ENCODE measurements at regions not wholly inside any gene's neighbourhood (a gene's known extent, or its start where the extent isn't known, plus 50 kb on each side); places are given as distances from the start of the nearest gene placed in this dataset.
A peak's percentile ranks its signal among the peaks of the same experiment; 100 is the strongest.

DNA sequence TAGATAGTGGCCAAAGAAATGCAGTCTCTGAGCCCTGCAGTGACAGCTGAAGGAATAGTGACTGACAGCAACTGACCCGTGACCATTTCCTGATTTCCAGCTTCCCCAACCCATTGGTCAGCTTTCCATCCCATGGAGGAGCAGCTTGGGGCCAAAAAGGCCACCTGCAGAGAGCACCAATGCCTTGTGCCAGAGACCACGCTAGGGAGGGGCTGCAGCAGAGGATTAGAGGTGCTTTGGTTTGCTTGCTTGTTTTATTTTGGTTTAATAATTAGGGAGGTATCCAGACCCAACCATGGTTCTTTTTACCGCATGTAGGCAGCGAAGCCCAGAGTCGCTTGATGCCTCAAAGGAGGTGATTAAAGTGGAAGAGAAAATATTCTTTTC lies 61.3 kb upstream of the SIAH1 start:
- no peaks in the 10 kb centered on the region for H4K20me1 ChIP-seq (ENCODE audit: insufficient read depth, low read length)
- no peaks in the 10 kb centered on the region for H3K9me3 ChIP-seq (ENCODE audit: low read depth, low read length)
- no peaks in the 10 kb centered on the region for H3K36me3 ChIP-seq (ENCODE audit: insufficient read depth, low read length)
- no peak overlapping the region for H3K27ac ChIP-seq (ENCODE audit: low read depth, low read length)
- no peak overlapping the region for H3K4me2 ChIP-seq (ENCODE audit: insufficient read depth, low read length)
- TF ChIP-seq, protein P1, sequence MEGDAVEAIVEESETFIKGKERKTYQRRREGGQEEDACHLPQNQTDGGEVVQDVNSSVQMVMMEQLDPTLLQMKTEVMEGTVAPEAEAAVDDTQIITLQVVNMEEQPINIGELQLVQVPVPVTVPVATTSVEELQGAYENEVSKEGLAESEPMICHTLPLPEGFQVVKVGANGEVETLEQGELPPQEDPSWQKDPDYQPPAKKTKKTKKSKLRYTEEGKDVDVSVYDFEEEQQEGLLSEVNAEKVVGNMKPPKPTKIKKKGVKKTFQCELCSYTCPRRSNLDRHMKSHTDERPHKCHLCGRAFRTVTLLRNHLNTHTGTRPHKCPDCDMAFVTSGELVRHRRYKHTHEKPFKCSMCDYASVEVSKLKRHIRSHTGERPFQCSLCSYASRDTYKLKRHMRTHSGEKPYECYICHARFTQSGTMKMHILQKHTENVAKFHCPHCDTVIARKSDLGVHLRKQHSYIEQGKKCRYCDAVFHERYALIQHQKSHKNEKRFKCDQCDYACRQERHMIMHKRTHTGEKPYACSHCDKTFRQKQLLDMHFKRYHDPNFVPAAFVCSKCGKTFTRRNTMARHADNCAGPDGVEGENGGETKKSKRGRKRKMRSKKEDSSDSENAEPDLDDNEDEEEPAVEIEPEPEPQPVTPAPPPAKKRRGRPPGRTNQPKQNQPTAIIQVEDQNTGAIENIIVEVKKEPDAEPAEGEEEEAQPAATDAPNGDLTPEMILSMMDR (IDR thresholded peaks at IDR 0.05; ENCODE audit: extremely low read depth, low read depth, low read length): no peak
- no peaks in the 10 kb centered on the region for H3K79me2 ChIP-seq (ENCODE audit: insufficient read depth, low read length)
- no peak overlapping the region for H3K4me3 ChIP-seq (ENCODE audit: insufficient read depth, low read length)
- H2AFZ ChIP-seq (ENCODE audit: low read length): no peak overlapping the region
- DNase-seq (ENCODE audit: insufficient read length, low spot score, missing footprints): peak; percentile 35
- H3K27me3 ChIP-seq (ENCODE audit: insufficient read depth, low read length): no peaks in the 10 kb centered on the region
- peaks cover 12% of the 10 kb centered on the region for H3K4me1 ChIP-seq (ENCODE audit: insufficient read depth, low read length)

DNA sequence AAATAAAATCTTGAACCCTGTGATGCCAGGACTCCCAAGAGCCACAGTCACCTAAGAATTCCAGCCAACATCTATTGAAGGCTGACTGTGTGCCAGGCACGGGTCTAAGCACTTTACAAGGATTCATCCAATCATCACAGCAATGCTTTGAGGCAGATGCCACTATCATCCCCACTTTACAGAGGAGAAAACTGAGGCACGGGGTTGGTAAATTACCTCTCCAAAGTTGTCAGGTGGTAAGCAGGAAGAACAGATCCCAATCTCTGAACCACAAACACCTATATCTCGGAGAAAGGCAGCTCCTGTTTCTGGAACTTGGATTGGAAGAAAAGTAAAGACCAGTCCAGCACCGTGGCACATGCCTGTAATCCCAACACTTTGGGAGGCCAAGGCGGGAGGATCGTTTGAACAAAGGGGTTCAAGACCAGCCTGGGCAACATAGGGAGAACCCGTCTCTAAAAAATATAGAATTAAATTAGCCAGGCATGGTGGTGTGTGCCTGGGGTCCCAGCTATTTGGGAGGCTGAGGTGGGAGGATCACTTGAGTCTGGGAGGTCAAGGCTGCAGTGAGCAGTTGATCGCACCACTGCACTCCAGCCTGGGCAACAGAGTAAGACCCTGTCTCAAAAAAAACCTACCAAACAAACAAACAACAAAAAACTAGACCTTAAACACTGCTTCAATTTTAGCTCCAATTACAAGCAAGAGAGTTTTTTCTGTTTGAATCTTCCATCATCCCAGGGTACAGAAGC lies 60.7 kb upstream of the SIAH1 start:
- Histone ChIP-seq H2AFZ (ENCODE audit: low read length) (no peak overlapping the region), H3K4me2 (ENCODE audit: insufficient read depth, low read length) (no peak overlapping the region), H4K20me1 (ENCODE audit: insufficient read depth, low read length) (no peaks in the 10 kb centered on the region), H3K27me3 (ENCODE audit: insufficient read depth, low read length) (no peaks in the 10 kb centered on the region), H3K27ac (ENCODE audit: low read depth, low read length) (peak overlapping the region; percentile 90), H3K4me3 (ENCODE audit: insufficient read depth, low read length) (no peak overlapping the region), H3K79me2 (ENCODE audit: insufficient read depth, low read length) (no peaks in the 10 kb centered on the region), H3K9me3 (ENCODE audit: low read depth, low read length) (no peaks in the 10 kb centered on the region), H3K36me3 (ENCODE audit: insufficient read depth, low read length) (no peaks in the 10 kb centered on the region), H3K4me1 (ENCODE audit: insufficient read depth, low read length) (peaks cover 12% of the 10 kb centered on the region)
- TF ChIP-seq, protein P1 (IDR thresholded peaks at IDR 0.05; ENCODE audit: extremely low read depth, low read depth, low read length): no peak
- DNase-seq (ENCODE audit: insufficient read length, low spot score, missing footprints): peak; percentile 27

DNA sequence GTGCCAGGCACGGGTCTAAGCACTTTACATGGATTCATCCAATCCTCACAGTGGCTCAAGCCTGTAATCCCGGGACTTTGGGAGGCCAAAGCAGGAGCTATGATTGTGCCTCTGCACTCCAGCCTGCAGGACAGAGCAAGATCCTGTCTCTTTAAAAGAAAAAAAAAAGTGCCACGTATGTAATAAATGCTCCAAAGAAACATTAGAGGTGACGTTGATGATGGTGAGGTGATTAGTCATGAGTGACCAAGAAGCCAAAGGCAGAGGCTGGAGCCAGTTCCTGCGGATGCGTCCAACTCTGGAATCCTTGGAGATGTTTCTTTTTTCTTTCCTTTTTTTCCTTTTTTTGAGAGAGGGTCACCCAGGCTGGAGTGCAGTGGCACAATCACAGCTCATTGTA lies 59.4 kb upstream of the SIAH1 start:
- Histone ChIP-seq H4K20me1 (ENCODE audit: insufficient read depth, low read length) (no peaks in the 10 kb centered on the region), H2AFZ (ENCODE audit: low read length) (peak overlapping the region; percentile 84), H3K4me3 (ENCODE audit: insufficient read depth, low read length) (no peak overlapping the region), H3K79me2 (ENCODE audit: insufficient read depth, low read length) (no peaks in the 10 kb centered on the region), H3K27me3 (ENCODE audit: insufficient read depth, low read length) (no peaks in the 10 kb centered on the region), H3K36me3 (ENCODE audit: insufficient read depth, low read length) (no peaks in the 10 kb centered on the region), H3K27ac (ENCODE audit: low read depth, low read length) (peak overlapping the region; percentile 90), H3K4me1 (ENCODE audit: insufficient read depth, low read length) (peaks cover 8% of the 10 kb centered on the region), H3K4me2 (ENCODE audit: insufficient read depth, low read length) (peak overlapping the region; percentile 56), H3K9me3 (ENCODE audit: low read depth, low read length) (no peaks in the 10 kb centered on the region)
- TF ChIP-seq, protein P1 (IDR thresholded peaks at IDR 0.05; ENCODE audit: extremely low read depth, low read depth, low read length): no peak
- DNase-seq (ENCODE audit: insufficient read length, low spot score, missing footprints): peak; percentile 89

DNA sequence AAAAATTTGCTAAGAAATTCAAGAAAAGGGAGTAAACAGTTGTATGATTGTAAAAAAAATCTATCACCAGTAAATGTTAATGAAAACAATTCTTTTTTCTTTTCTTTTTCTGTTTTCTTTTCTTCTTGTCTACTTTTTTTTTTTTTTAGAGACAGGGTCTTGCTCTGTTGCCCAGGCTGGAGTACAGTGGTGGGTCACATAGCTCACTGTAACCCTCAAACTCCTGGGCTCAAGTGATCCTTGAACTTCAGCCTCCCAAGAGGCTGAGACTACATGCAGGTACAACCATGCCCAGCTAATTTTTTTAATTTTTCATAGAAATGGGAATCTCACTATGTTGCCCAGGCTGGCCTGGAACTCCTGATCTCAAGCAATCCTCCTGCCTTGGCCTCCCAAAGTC lies 57.2 kb upstream of the SIAH1 start:
- TF ChIP-seq, protein P1 (IDR thresholded peaks at IDR 0.05; ENCODE audit: extremely low read depth, low read depth, low read length): no peak
- no peaks in the 10 kb centered on the region for H4K20me1 ChIP-seq (ENCODE audit: insufficient read depth, low read length)
- no peak for DNase-seq (ENCODE audit: insufficient read length, low spot score, missing footprints)

More for the DNA sequence above, 57.2 kb upstream of the SIAH1 start:
- Histone ChIP-seq H3K4me2 (ENCODE audit: insufficient read depth, low read length) (no peak overlapping the region), H3K36me3 (ENCODE audit: insufficient read depth, low read length) (no peaks in the 10 kb centered on the region), H3K9me3 (ENCODE audit: low read depth, low read length) (no peaks in the 10 kb centered on the region), H3K27ac (ENCODE audit: low read depth, low read length) (no peak overlapping the region), H3K79me2 (ENCODE audit: insufficient read depth, low read length) (no peaks in the 10 kb centered on the region), H2AFZ (ENCODE audit: low read length) (no peak overlapping the region), H3K4me1 (ENCODE audit: insufficient read depth, low read length) (peaks cover 8% of the 10 kb centered on the region), H3K4me3 (ENCODE audit: insufficient read depth, low read length) (no peak overlapping the region), H3K27me3 (ENCODE audit: insufficient read depth, low read length) (no peaks in the 10 kb centered on the region)

All from osteoblast (primary cell).